WTC11 (cell line): ENCODE measurements at regions not wholly inside any gene's neighbourhood (a gene's known extent, or its start where the extent isn't known, plus 50 kb on each side); places are given as distances from the start of the nearest gene placed in this dataset.

Experiments
- ATAC-seq: fragments of 200-7000 bp; cut with Tn5 transposase; 2 replicates; pipeline ENCODE4 v1.10.0; 2021; ENCODE audit warnings: mild to moderate bottlenecking, moderate library complexity
- CTCF ChIA-PET: fragments of 300-600 bp; sonication (Branson Sonifier 250); formaldehyde crosslinking; loops from one replicate; lab custom pipeline; 2021; ENCODE audit warnings: antibody characterized with exemption; lab: Charles Lee
- POLR2A ChIA-PET: fragments of 350-600 bp; sonication (Branson Sonifier 250); formaldehyde crosslinking; loops from one replicate; lab custom pipeline; 2021; ENCODE audit warnings: antibody characterized with exemption; lab: Charles Lee
- DNase-seq: peaks from one replicate; pipeline ENCODE4 v3.0.0; 2021; ENCODE audit warnings: low spot score
- H3K27ac Mint-ChIP-seq: 2 replicates; pipeline ENCODE4 v1.8.0; 2021; ENCODE audit warnings: mixed read lengths
- H3K27me3 Mint-ChIP-seq: 2 replicates; pipeline ENCODE4 v1.8.0; 2021; ENCODE audit warnings: low read depth, mild to moderate bottlenecking, moderate library complexity, mixed read lengths
- H3K36me3 Mint-ChIP-seq: 2 replicates; pipeline ENCODE4 v1.8.0; 2021; ENCODE audit warnings: mixed read lengths
- H3K4me1 Mint-ChIP-seq: 2 replicates; pipeline ENCODE4 v1.8.0; 2022; ENCODE audit warnings: mixed read lengths
- H3K4me3 Mint-ChIP-seq: 2 replicates; pipeline ENCODE4 v1.8.0; 2021; ENCODE audit warnings: mild to moderate bottlenecking, moderate library complexity, mixed read lengths
- H3K9me3 Mint-ChIP-seq: 2 replicates; pipeline ENCODE4 v1.8.0; 2021; ENCODE audit warnings: mixed read lengths
- E2F1 ChIP-seq: sonication (generic); formaldehyde crosslinking; IDR thresholded peaks from 2 replicates; pipeline ENCODE4 v1.8.0; 2022; ENCODE audit warnings: mild to moderate bottlenecking, missing genetic modification reagents
- E2F4 ChIP-seq: sonication (generic); formaldehyde crosslinking; IDR thresholded peaks from 2 replicates; pipeline ENCODE4 v1.8.1; 2022; ENCODE audit warnings: low read depth, mild to moderate bottlenecking, moderate library complexity, missing genetic modification reagents, borderline replicate concordance
- ELF4 ChIP-seq: sonication (generic); formaldehyde crosslinking; IDR thresholded peaks from 2 replicates; pipeline ENCODE4 v1.8.1; 2022; ENCODE audit warnings: low read depth, mild to moderate bottlenecking, moderate library complexity, missing genetic modification reagents
- FOXK1 ChIP-seq: sonication (generic); formaldehyde crosslinking; IDR thresholded peaks from 2 replicates; pipeline ENCODE4 v1.8.0; 2022; ENCODE audit warnings: mild to moderate bottlenecking, moderate library complexity, missing genetic modification reagents
- GABPB1 ChIP-seq: sonication (generic); formaldehyde crosslinking; IDR thresholded peaks from 2 replicates; pipeline ENCODE4 v1.8.1; 2023; ENCODE audit warnings: mild to moderate bottlenecking, missing genetic modification reagents
- JUN ChIP-seq: sonication (generic); formaldehyde crosslinking; IDR thresholded peaks from 2 replicates; pipeline ENCODE4 v1.8.0; 2023; ENCODE audit warnings: mild to moderate bottlenecking, missing genetic modification reagents
- KAT7 ChIP-seq: sonication (generic); formaldehyde crosslinking; IDR thresholded peaks from 2 replicates; pipeline ENCODE4 v1.8.1; 2023; ENCODE audit warnings: missing genetic modification reagents, mild to moderate bottlenecking, borderline replicate concordance
- NFATC4 ChIP-seq: fragments of 250-450 bp; sonication (Bioruptor Pico); IDR thresholded peaks from 2 replicates; pipeline ENCODE4 v1.9.0; 2021; ENCODE audit warnings: mild to moderate bottlenecking
- NFE2L1 ChIP-seq: sonication (generic); formaldehyde crosslinking; IDR thresholded peaks from 2 replicates; pipeline ENCODE4 v1.8.1; 2023; ENCODE audit warnings: missing genetic modification reagents
- RORB ChIP-seq: fragments of 250-450 bp; sonication (Bioruptor Pico); IDR thresholded peaks from 2 replicates; pipeline ENCODE4 v1.9.0; 2021; ENCODE audit warnings: mild to moderate bottlenecking
- TCF7 ChIP-seq: sonication (generic); formaldehyde crosslinking; IDR thresholded peaks from 2 replicates; pipeline ENCODE4 v1.8.0; 2022; ENCODE audit warnings: mild to moderate bottlenecking, low read depth, missing genetic modification reagents, moderate library complexity
- ZNF138 ChIP-seq: sonication (generic); formaldehyde crosslinking; conservative IDR thresholded peaks from 2 replicates; pipeline ENCODE4 v1.8.1; 2022; ENCODE audit warnings: mild to moderate bottlenecking, moderate library complexity, missing genetic modification reagents
- ZNF232 ChIP-seq: sonication (generic); formaldehyde crosslinking; IDR thresholded peaks from 2 replicates; pipeline ENCODE4 v1.8.0; 2022; ENCODE audit warnings: mild to moderate bottlenecking, missing genetic modification reagents
- ZNF281 ChIP-seq: sonication (generic); formaldehyde crosslinking; IDR thresholded peaks from 2 replicates; pipeline ENCODE4 v1.8.0; 2023; ENCODE audit warnings: mild to moderate bottlenecking, missing genetic modification reagents
- ZNF416 ChIP-seq: fragments of 250-450 bp; sonication (Bioruptor Pico); IDR thresholded peaks from 2 replicates; pipeline ENCODE4 v1.9.0; 2021; ENCODE audit warnings: mild to moderate bottlenecking, inconsistent platforms
- ZNF512 ChIP-seq: sonication (generic); formaldehyde crosslinking; IDR thresholded peaks from 2 replicates; pipeline ENCODE4 v1.8.1; 2022; ENCODE audit warnings: missing genetic modification reagents, borderline replicate concordance
- TF ChIP-seq, protein P1 (sequence below): sonication (generic); formaldehyde crosslinking; IDR thresholded peaks from 2 replicates; pipeline ENCODE4 v1.8.1; 2023; ENCODE audit warnings: mild to moderate bottlenecking, missing genetic modification reagents, borderline replicate concordance
- TF ChIP-seq, protein P2 (sequence below): sonication (generic); formaldehyde crosslinking; IDR thresholded peaks from 2 replicates; pipeline ENCODE4 v1.8.1; 2023; ENCODE audit warnings: mild to moderate bottlenecking, missing genetic modification reagents

GRCh38 chr16:13552062-13552959 lies 367.6 kb upstream of the ERCC4 start:
- POLR2A ChIA-PET: no interaction called here
- no peaks in the 10 kb centered on the region for H3K27me3 Mint-ChIP-seq
- H3K4me1 Mint-ChIP-seq: peaks cover 32% of the 10 kb centered on the region
- CTCF ChIA-PET: interaction anchor here (0.5 to 1.3 kb wide), 8 partner anchors 10 to 933 kb away, joined by 3 to 14 read pairs (median 4); partner anchors contain the start of gene ERCC4
- DNase-seq (no peak), ATAC-seq (0 out of 2 replicates have a peak, but pooled peaks have one; percentile 30)
- H3K27ac Mint-ChIP-seq: no peak overlapping the region
- H3K9me3 Mint-ChIP-seq: no peaks in the 10 kb centered on the region
- TF ChIP-seq KAT7 (no peak), ZNF512 (no peak), ELF4 (CRISPR knock-in tag) (no peak), ZNF281 (no peak), ZNF416 (CRISPR knock-in tag) (no peak), E2F1 (CRISPR knock-in tag) (no peak), ZNF138 (CRISPR knock-in tag) (no peak), TCF7 (CRISPR knock-in tag) (no peak), NFATC4 (CRISPR knock-in tag) (no peak), NFE2L1 (CRISPR knock-in tag) (no peak), JUN (CRISPR knock-in tag) (no peak), GABPB1 (no peak), E2F4 (no peak), RORB (CRISPR knock-in tag) (no peak), FOXK1 (CRISPR knock-in tag) (no peak), ZNF232 (CRISPR knock-in tag) (no peak)
- TF ChIP-seq, protein P1, sequence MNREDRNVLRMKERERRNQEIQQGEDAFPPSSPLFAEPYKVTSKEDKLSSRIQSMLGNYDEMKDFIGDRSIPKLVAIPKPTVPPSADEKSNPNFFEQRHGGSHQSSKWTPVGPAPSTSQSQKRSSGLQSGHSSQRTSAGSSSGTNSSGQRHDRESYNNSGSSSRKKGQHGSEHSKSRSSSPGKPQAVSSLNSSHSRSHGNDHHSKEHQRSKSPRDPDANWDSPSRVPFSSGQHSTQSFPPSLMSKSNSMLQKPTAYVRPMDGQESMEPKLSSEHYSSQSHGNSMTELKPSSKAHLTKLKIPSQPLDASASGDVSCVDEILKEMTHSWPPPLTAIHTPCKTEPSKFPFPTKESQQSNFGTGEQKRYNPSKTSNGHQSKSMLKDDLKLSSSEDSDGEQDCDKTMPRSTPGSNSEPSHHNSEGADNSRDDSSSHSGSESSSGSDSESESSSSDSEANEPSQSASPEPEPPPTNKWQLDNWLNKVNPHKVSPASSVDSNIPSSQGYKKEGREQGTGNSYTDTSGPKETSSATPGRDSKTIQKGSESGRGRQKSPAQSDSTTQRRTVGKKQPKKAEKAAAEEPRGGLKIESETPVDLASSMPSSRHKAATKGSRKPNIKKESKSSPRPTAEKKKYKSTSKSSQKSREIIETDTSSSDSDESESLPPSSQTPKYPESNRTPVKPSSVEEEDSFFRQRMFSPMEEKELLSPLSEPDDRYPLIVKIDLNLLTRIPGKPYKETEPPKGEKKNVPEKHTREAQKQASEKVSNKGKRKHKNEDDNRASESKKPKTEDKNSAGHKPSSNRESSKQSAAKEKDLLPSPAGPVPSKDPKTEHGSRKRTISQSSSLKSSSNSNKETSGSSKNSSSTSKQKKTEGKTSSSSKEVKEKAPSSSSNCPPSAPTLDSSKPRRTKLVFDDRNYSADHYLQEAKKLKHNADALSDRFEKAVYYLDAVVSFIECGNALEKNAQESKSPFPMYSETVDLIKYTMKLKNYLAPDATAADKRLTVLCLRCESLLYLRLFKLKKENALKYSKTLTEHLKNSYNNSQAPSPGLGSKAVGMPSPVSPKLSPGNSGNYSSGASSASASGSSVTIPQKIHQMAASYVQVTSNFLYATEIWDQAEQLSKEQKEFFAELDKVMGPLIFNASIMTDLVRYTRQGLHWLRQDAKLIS (CRISPR knock-in tag): no peak
- TF ChIP-seq, protein P2, sequence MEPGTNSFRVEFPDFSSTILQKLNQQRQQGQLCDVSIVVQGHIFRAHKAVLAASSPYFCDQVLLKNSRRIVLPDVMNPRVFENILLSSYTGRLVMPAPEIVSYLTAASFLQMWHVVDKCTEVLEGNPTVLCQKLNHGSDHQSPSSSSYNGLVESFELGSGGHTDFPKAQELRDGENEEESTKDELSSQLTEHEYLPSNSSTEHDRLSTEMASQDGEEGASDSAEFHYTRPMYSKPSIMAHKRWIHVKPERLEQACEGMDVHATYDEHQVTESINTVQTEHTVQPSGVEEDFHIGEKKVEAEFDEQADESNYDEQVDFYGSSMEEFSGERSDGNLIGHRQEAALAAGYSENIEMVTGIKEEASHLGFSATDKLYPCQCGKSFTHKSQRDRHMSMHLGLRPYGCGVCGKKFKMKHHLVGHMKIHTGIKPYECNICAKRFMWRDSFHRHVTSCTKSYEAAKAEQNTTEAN: no peak
- no peak overlapping the region for H3K4me3 Mint-ChIP-seq
- H3K36me3 Mint-ChIP-seq: no peaks in the 10 kb centered on the region
